Gastroesophageal sphincter (tissue), 4 donors: ENCODE measurements at regions not wholly inside any gene's neighbourhood (a gene's known extent, or its start where the extent isn't known, plus 50 kb on each side); places are given as distances from the start of the nearest gene placed in this dataset.
"Not testable (repeated sequence)": the region's sequence is repeated elsewhere in the genome, so short reads cannot be mapped to it uniquely, and the experiment has no call there.

Experiments
- ATAC-seq: fragments of 150-250 bp; one replicate; pipeline ENCODE4 v1.9.1; 2016; ENCODE audit warnings: mild to moderate bottlenecking, moderate library complexity
- H3K27ac ChIP-seq, 4 donors: fragments of 200-600 bp; sonication (generic) in 3 of 4; 1 replicate in 3 of 4; 2 replicates in 1 of 4; pipeline ENCODE4 v1.5.1; 2016 to 2019
- H3K27me3 ChIP-seq: fragments of 200-600 bp; sonication (generic); one replicate; pipeline ENCODE4 v1.5.1; 2019
- H3K36me3 ChIP-seq, 2 donors: fragments of 200-600 bp; sonication (generic); one replicate each; pipeline ENCODE4 v1.5.1; 2019; ENCODE audit warnings: control low read depth in 1 of 2
- H3K4me1 ChIP-seq, 3 donors: fragments of 200-600 bp; sonication (generic); 1 replicate in 2 of 3; 2 replicates in 1 of 3; pipeline ENCODE4 v1.5.1; 2016 to 2019; ENCODE audit warnings: control low read depth in 2 of 3
- H3K4me3 ChIP-seq, 2 donors: fragments of 200-600 bp; sonication (generic); one replicate each; pipeline ENCODE4 v1.5.1; 2019; ENCODE audit warnings: mild to moderate bottlenecking in 1 of 2, moderate library complexity in 1 of 2
- H3K9me3 ChIP-seq, 3 donors: fragments of 200-600 bp; sonication (generic); one replicate each; pipeline ENCODE4 v1.5.1; 2017 to 2019; ENCODE audit warnings: control low read depth in 2 of 3
- EP300 ChIP-seq: sonication (generic); formaldehyde crosslinking; IDR thresholded peaks from one replicate; pipeline ENCODE4 v1.6.1; 2017; ENCODE audit warnings: antibody characterized with exemption, mild to moderate bottlenecking
- POLR2A ChIP-seq, 2 donors: fragments of 450-650 bp; IDR thresholded peaks; one replicate each; pipeline ENCODE4 v1.6.1; 2017; ENCODE audit warnings: antibody characterized with exemption in 2 of 2, mild to moderate bottlenecking in 2 of 2, moderate library complexity in 1 of 2
- POLR2AphosphoS5 ChIP-seq: sonication (generic); formaldehyde crosslinking; IDR thresholded peaks from one replicate; pipeline ENCODE4 v1.6.1; 2017; ENCODE audit warnings: antibody characterized with exemption
- WGBS, 2 donors: methylation state at CpG; one replicate each; pipeline ENCODE4 v1.1.5; 2018; ENCODE audit warnings: low coverage in 1 of 2; 5-methylcytosine and 5-hydroxymethylcytosine counted together
- TF ChIP-seq, protein P1 (sequence below), 4 experiments: fragments of 200-600 bp in 2 of 4; fragments of 450-650 bp in 2 of 4; sonication (generic) in 1 of 4; IDR thresholded peaks; one replicate each; pipeline ENCODE4 v1.5.1; 2017 to 2019; ENCODE audit warnings: antibody characterized with exemption in 4 of 4, mild to moderate bottlenecking in 2 of 4, moderate library complexity in 2 of 4

DNA sequence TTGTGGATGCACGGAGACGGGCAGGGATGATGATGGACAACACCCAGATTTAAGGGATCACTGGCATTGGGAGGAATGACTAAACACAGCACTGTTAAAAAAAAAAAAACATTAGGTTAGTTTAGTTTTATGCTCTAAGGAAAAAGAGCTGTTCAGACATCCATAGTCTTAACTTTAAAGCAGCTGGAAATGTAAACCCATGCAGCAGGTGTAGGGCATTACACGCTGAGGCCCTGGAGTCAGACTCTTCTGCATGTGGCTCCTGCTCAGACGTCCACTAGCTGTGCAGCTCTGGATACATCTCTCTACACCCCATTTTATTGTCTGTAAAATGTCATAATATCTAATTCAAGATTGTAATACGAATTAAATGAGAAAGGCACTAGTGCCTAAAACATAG is 191.8 kb upstream of the RASGRP1 start:
- no peak overlapping the region for H3K27ac ChIP-seq
- no peak for TF ChIP-seq POLR2A (IDR thresholded peaks at IDR 0.05)
- no peak for TF ChIP-seq EP300
- TF ChIP-seq, protein P1, sequence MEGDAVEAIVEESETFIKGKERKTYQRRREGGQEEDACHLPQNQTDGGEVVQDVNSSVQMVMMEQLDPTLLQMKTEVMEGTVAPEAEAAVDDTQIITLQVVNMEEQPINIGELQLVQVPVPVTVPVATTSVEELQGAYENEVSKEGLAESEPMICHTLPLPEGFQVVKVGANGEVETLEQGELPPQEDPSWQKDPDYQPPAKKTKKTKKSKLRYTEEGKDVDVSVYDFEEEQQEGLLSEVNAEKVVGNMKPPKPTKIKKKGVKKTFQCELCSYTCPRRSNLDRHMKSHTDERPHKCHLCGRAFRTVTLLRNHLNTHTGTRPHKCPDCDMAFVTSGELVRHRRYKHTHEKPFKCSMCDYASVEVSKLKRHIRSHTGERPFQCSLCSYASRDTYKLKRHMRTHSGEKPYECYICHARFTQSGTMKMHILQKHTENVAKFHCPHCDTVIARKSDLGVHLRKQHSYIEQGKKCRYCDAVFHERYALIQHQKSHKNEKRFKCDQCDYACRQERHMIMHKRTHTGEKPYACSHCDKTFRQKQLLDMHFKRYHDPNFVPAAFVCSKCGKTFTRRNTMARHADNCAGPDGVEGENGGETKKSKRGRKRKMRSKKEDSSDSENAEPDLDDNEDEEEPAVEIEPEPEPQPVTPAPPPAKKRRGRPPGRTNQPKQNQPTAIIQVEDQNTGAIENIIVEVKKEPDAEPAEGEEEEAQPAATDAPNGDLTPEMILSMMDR (IDR thresholded peaks at IDR 0.05), result no peak
- no peak for TF ChIP-seq POLR2AphosphoS5
- no peak overlapping the region for H3K4me3 ChIP-seq
- H3K36me3 ChIP-seq, result no peaks in the 10 kb centered on the region
- 82 to 90% methylated on average over 3 to 5 of the region's 5 CpGs for WGBS, 2 donors
- no peak for ATAC-seq
- no peaks in the 10 kb centered on the region for H3K27me3 ChIP-seq
- no peaks in the 10 kb centered on the region for H3K4me1 ChIP-seq
- H3K9me3 ChIP-seq, result no peaks in the 10 kb centered on the region

GRCh38 chr15:38758043-38758442 is 193.4 kb upstream of the RASGRP1 start:
- Histone ChIP-seq H3K4me3 (no peak overlapping the region), H3K36me3 (no peaks in the 10 kb centered on the region), H3K27me3 (no peaks in the 10 kb centered on the region), H3K9me3 (no peaks in the 10 kb centered on the region), H3K4me1 (no peaks in the 10 kb centered on the region), H3K27ac (no peak overlapping the region)
- ATAC-seq, result no peak
- 100% methylated on average over 1 of the region's 1 CpG; no CpG with 5 or more reads in 1 of the 2 donors for WGBS, 2 donors
- TF ChIP-seq, protein P1 (IDR thresholded peaks at IDR 0.05), result no peak
- TF ChIP-seq POLR2A (IDR thresholded peaks at IDR 0.05) (no peak), EP300 (no peak), POLR2AphosphoS5 (no peak)

GRCh38 chr15:38761681-38762080 is 197.1 kb upstream of the RASGRP1 start:
- WGBS, 2 donors, result 97% methylated on average over 2 of the region's 2 CpGs; no CpG with 5 or more reads in 1 of the 2 donors
- TF ChIP-seq EP300 (no peak), POLR2A (IDR thresholded peaks at IDR 0.05) (no peak), POLR2AphosphoS5 (no peak)
- TF ChIP-seq, protein P1 (IDR thresholded peaks at IDR 0.05), result no peak
- no peaks in the 10 kb centered on the region for H3K4me1 ChIP-seq

DNA sequence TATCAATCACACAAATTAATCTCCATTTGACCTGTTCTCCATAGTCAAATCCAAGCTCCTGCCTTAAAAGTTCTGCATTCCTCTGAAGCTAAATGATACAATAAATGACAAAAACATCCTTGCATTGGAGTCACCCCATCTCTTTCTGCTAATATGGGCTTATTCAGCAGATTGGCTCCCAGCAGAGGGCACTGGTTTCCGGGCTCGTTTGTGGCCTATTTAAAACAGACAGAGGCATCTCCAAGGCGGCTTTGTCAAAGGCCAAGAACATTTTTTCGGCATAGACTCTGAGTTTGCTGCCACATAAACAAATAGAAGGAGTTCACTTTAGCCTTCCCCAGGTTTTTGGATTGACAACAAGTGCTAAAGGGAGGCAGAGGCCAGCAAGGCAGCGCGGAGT is 204.4 kb upstream of the RASGRP1 start:
- WGBS, 2 donors, result 59% methylated on average over 6 of the region's 6 CpGs; no CpG with 5 or more reads in 1 of the 2 donors
- TF ChIP-seq, protein P1 (IDR thresholded peaks at IDR 0.05), result peak in 2 of 4 experiments; percentile 6 to 31
- no peak for TF ChIP-seq EP300
- Histone ChIP-seq H3K36me3 (no peaks in the 10 kb centered on the region), H3K27me3 (no peaks in the 10 kb centered on the region), H3K9me3 (no peaks in the 10 kb centered on the region), H3K4me3 (no peak overlapping the region), H3K27ac (no peak overlapping the region), H3K4me1 (peaks cover 0 to 5% (median 0%) of the 10 kb centered on the region in 3 donors)
- ATAC-seq, result no peak

More at GRCh38 chr15:38761681-38762080, 197.1 kb upstream of the RASGRP1 start:
- H3K36me3 ChIP-seq, result no peaks in the 10 kb centered on the region
- no peaks in the 10 kb centered on the region for H3K9me3 ChIP-seq
- no peaks in the 10 kb centered on the region for H3K27me3 ChIP-seq
- no peak overlapping the region for H3K27ac ChIP-seq
- no peak overlapping the region for H3K4me3 ChIP-seq
- ATAC-seq, result no peak

DNA sequence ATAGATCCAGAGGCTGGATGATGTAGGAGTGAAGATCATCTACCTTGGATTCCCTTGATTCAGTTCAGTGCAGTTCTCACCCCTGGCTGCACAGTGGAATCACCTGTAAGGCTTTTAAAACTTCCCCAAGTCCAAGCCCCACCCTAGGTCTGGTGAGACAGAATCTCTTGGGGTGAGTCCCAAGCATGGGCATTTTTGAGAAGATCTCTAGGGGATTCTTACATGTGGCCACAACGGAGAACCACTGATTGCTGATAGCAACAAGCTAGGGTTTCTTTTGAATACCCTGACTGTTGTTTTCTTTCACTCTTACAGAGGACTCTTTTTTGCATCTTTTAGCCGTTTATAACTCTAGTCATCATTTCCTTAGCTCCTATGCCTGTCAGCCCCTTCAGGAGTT is 204.9 kb upstream of the RASGRP1 start:
- Histone ChIP-seq H3K4me3 (no peak overlapping the region), H3K4me1 (peaks cover 0 to 5% (median 0%) of the 10 kb centered on the region in 3 donors), H3K27me3 (no peaks in the 10 kb centered on the region), H3K9me3 (no peaks in the 10 kb centered on the region), H3K27ac (no peak overlapping the region), H3K36me3 (no peaks in the 10 kb centered on the region)
- 61 to 79% methylated on average over 2 of the region's 2 CpGs for WGBS, 2 donors
- TF ChIP-seq, protein P1 (IDR thresholded peaks at IDR 0.05), result no peak
- TF ChIP-seq POLR2AphosphoS5, result no peak
- no peak for TF ChIP-seq EP300
- TF ChIP-seq POLR2A (IDR thresholded peaks at IDR 0.05), result no peak
- no peak for ATAC-seq

DNA sequence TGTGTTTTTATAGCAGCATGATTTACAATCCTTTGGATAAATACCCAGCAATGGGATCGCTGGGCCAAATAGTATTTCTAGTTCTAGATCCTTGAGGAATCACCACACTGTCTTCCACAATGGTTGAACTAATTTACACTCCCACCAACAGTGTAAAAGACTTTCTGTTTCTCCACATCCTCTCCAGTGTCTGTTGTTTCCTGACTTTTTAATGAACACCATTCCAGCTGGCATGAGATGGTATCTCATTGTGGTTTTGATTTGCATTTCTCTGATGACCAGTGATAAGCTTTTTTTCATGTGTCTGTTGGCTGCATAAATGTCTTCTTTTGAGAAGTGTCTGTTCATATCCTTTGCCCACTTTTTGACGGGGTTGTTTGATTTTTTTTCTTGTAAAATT is 209.5 kb upstream of the RASGRP1 start:
- H3K36me3 ChIP-seq, H3K9me3 ChIP-seq, H3K4me1 ChIP-seq, ATAC-seq, H3K27me3 ChIP-seq, H3K27ac ChIP-seq, H3K4me3 ChIP-seq: not testable (repeated sequence)
- WGBS, 2 donors, result 83 to 85% methylated on average over 2 of the region's 2 CpGs
